GM21737 (cell line): ENCODE measurements at regions not wholly inside any gene's neighbourhood (a gene's known extent, or its start where the extent isn't known, plus 50 kb on each side); places are given as distances from the start of the nearest gene placed in this dataset.

Experiments used
- ATAC-seq: cut with Tn5 transposase; IDR thresholded peaks from one replicate; pipeline ENCODE4 v1.9.1; 2021; ENCODE audit warnings: mild to moderate bottlenecking, moderate library complexity; ENCODE audit not compliant: unreplicated experiment

- no peak for ATAC-seq
Observed at GRCh38 chr9:120294003-120294402, 286.0 kb downstream of the CDK5RAP2 start.

GRCh38 chr9:120292606-120293005 is 287.4 kb downstream of the CDK5RAP2 start:
- ATAC-seq = no peak

- ATAC-seq = no peak
Observed at GRCh38 chr9:120291050-120291449, 288.9 kb downstream of the CDK5RAP2 start.

- ATAC-seq = no peak
Observed at GRCh38 chr9:120289990-120290975, 289.7 kb downstream of the CDK5RAP2 start.

- ATAC-seq = no peak
Observed at GRCh38 chr9:120289098-120289497, 290.9 kb downstream of the CDK5RAP2 start.

GRCh38 chr9:120286530-120286929 is 293.4 kb downstream of the CDK5RAP2 start:
- no peak for ATAC-seq

GRCh38 chr9:120284821-120285220 is 295.1 kb downstream of the CDK5RAP2 start:
- ATAC-seq = no peak

- no peak for ATAC-seq
Observed at GRCh38 chr9:120281665-120282064, 298.3 kb downstream of the CDK5RAP2 start.

GRCh38 chr9:120267929-120268328 is 312.0 kb downstream of the CDK5RAP2 start:
- ATAC-seq = no peak

GRCh38 chr9:120265791-120266190 is 314.2 kb downstream of the CDK5RAP2 start:
- ATAC-seq = no peak

- ATAC-seq = no peak
Observed at GRCh38 chr9:120264528-120264927, 315.4 kb downstream of the CDK5RAP2 start.

- ATAC-seq = no peak
Observed at GRCh38 chr9:120263836-120264235, 316.1 kb downstream of the CDK5RAP2 start.

GRCh38 chr9:120261419-120261818 is 318.5 kb downstream of the CDK5RAP2 start:
- no peak for ATAC-seq

- ATAC-seq = no peak
Observed at GRCh38 chr9:120259100-120259499, 320.9 kb downstream of the CDK5RAP2 start.

- no peak for ATAC-seq
Observed at GRCh38 chr9:120258096-120258495, 321.9 kb downstream of the CDK5RAP2 start.

- ATAC-seq = no peak
Observed at GRCh38 chr9:120257483-120257882, 322.5 kb downstream of the CDK5RAP2 start.

GRCh38 chr9:120256146-120256545 is 323.8 kb downstream of the CDK5RAP2 start:
- no peak for ATAC-seq

- no peak for ATAC-seq
Observed at GRCh38 chr9:120252248-120252647, 327.7 kb downstream of the CDK5RAP2 start.

- ATAC-seq = no peak
Observed at GRCh38 chr9:120242116-120242811, 337.7 kb downstream of the CDK5RAP2 start.

- no peak for ATAC-seq
Observed at GRCh38 chr9:120236596-120236995, 343.4 kb downstream of the CDK5RAP2 start.

GRCh38 chr9:120235081-120235480 is 344.9 kb downstream of the CDK5RAP2 start:
- no peak for ATAC-seq

GRCh38 chr9:120230227-120230626 is 349.7 kb downstream of the CDK5RAP2 start:
- no peak for ATAC-seq
